ENCODE measurements at regions not wholly inside any gene's neighbourhood (a gene's known extent, or its start where the extent isn't known, plus 50 kb on each side); places are given as distances from the start of the nearest gene placed in this dataset.

DNA sequence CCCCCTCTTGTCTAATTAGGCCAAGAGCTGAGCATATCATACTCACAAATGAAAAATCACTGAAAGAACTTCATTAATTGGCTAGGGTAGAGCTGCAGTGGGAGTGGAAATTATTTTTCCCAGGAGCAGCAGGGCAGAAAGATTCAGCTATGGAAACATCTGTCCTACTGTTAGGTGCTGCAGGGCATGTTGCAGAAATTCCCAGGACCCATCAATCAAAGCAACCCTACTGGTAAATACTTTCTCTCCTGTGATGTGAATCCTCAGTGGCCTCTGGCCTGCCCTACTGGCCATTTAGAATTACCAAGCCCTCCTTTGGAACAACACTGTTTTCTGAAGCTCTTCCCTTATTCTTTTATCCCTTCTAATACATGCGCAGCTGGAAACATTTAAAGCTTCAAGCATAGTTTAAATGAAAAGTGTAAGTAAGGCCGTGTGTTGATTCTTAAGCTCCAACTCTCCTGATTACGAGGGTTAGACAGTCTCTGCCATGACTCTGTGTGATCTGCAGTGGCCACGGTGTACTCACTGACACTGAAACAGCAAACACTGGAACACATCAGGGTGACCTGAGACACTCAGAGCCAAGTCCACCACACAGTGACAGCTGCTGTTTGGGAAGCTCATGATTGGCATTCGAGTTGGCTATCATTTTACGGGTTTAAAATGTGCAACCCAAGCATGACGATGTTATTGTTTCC is 62.6 kb upstream of the TMCC3 start:
- CTCF ChIA-PET, result no interaction called here
- Mint-ChIP-seq H3K36me3 (no peaks in the 10 kb centered on the region), H3K4me3 (no peak overlapping the region), H3K9me3 (no peaks in the 10 kb centered on the region), H3K27ac (no peak overlapping the region), H3K27me3 (no peaks in the 10 kb centered on the region), H3K4me1 (ENCODE audit: low read depth) (no peaks in the 10 kb centered on the region)
- POLR2A ChIA-PET, result no interaction called here
- no peak for DNase-seq
- intact Hi-C loops (cut with micrococcal nuclease), result loop anchor here (5.0 kb wide), 1 partner anchor 164 kb away; no protein-coding TSS in a partner anchor

DNA sequence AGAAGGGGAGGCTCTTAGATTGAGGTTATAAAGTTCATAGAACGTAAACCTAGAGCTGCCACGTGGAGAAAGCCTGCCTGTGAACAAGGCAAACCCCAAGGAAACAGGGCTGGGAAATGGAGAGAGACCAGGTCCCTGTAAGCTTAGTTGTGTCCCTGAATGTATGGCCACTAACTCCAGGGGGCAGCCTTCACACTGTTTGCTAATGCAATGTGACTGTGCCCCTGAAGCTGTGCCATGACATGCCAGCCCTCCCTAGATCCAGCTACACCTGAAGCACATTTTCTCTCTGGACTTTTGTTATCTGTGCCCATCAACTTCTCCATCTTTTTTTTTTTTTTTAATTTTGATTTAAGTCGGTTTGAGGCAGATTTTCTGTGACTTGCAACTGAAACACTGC is 60.6 kb upstream of the TMCC3 start:
- ChIA-PET CTCF (interaction anchor here (0.6 to 1.2 kb wide), 7 partner anchors 9 to 363 kb away, joined by 3 to 5 read pairs (median 3); no protein-coding TSS in a partner anchor), POLR2A (no interaction called here)
- Mint-ChIP-seq H3K36me3 (no peaks in the 10 kb centered on the region), H3K27ac (no peak overlapping the region), H3K4me1 (ENCODE audit: low read depth) (peaks cover 4% of the 10 kb centered on the region), H3K27me3 (no peaks in the 10 kb centered on the region), H3K4me3 (no peak overlapping the region), H3K9me3 (no peaks in the 10 kb centered on the region)
- intact Hi-C loops (cut with micrococcal nuclease), result loop anchor here (5.0 kb wide), 1 partner anchor 166 kb away; no protein-coding TSS in a partner anchor
- DNase-seq, result peak; percentile 32

DNA sequence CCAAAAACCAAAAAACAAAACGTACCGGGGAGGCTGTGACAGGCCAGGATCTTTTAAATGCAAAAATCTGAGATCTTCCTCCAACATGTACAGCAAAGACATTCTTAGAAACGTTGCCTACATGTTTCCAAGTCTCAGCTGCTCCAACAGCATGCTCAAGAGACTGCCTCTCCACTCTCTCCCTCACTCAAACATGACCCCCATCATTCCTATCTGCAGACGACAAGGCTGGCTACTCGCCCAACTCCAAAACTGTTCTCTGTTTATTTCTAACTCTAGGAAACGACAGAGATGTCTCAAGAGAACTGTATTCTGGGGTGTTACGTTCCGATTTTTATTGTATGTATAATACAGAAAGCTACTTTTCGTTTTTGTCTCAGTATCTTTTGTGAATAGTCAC is 57.5 kb upstream of the TMCC3 start:
- H3K27ac Mint-ChIP-seq, result no peak overlapping the region
- no peaks in the 10 kb centered on the region for H3K9me3 Mint-ChIP-seq
- H3K36me3 Mint-ChIP-seq, result no peaks in the 10 kb centered on the region
- no peak overlapping the region for H3K4me3 Mint-ChIP-seq
- CTCF ChIA-PET, result no interaction called here
- intact Hi-C loops (cut with micrococcal nuclease), result no loop called here
- POLR2A ChIA-PET, result no interaction called here
- no peak for DNase-seq
- no peaks in the 10 kb centered on the region for H3K27me3 Mint-ChIP-seq
- H3K4me1 Mint-ChIP-seq (ENCODE audit: low read depth), result peaks cover 4% of the 10 kb centered on the region

- Mint-ChIP-seq H3K27ac (no peak overlapping the region), H3K4me1 (ENCODE audit: low read depth) (peaks cover 4% of the 10 kb centered on the region), H3K27me3 (peaks cover 2% of the 10 kb centered on the region), H3K36me3 (no peaks in the 10 kb centered on the region), H3K4me3 (no peak overlapping the region), H3K9me3 (no peaks in the 10 kb centered on the region)
- no peak for DNase-seq
- ChIA-PET POLR2A (no interaction called here), CTCF (interaction anchor here (1.7 kb wide), 1 partner anchor 573 kb away, joined by 4 read pairs; no protein-coding TSS in a partner anchor)
- intact Hi-C loops (cut with micrococcal nuclease), result no loop called here
These were observed 56.7 kb upstream of the TMCC3 start for GRCh38 chr12:94707036-94707435.

DNA sequence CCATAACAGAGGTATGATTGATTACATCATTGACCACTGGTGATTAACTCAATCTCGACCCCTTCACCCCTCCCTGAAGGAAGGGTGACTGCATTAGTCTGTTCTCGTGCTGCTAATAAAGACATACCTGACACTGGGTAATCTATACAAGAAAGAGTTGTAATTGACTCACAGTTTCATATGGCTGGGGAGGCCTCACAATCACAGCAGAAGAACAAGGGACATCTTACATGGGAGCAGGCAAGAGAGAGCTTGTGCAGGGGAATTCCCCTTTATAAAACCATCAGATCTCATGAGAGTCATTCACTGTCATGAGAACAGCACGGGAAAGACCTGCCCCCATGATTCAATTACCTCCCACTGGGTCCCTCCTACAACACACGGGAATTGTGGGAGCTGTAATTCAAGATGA is 55.9 kb upstream of the TMCC3 start:
- DNase-seq, result peak; percentile 27
- Mint-ChIP-seq H3K9me3 (no peaks in the 10 kb centered on the region), H3K36me3 (no peaks in the 10 kb centered on the region), H3K27ac (no peak overlapping the region), H3K4me3 (no peak overlapping the region), H3K27me3 (peaks cover 2% of the 10 kb centered on the region), H3K4me1 (ENCODE audit: low read depth) (peaks cover 4% of the 10 kb centered on the region)
- ChIA-PET POLR2A (no interaction called here), CTCF (interaction anchor here (1.7 kb wide), 1 partner anchor 572 kb away, joined by 4 read pairs; no protein-coding TSS in a partner anchor)
- intact Hi-C loops (cut with micrococcal nuclease), result loop anchor here (1.0 kb wide), 1 partner anchor 85 kb away; no protein-coding TSS in a partner anchor

GRCh38 chr12:94705676-94706075 is 55.3 kb upstream of the TMCC3 start:
- no peak overlapping the region for H3K27ac Mint-ChIP-seq

GRCh38 chr12:94704452-94705306 is 54.3 kb upstream of the TMCC3 start:
- ChIA-PET CTCF (no interaction called here), POLR2A (no interaction called here)
- Mint-ChIP-seq H3K36me3 (no peaks in the 10 kb centered on the region), H3K4me3 (no peak overlapping the region), H3K9me3 (no peaks in the 10 kb centered on the region), H3K27ac (no peak overlapping the region), H3K27me3 (peaks cover 3% of the 10 kb centered on the region), H3K4me1 (ENCODE audit: low read depth) (peaks cover 4% of the 10 kb centered on the region)
- intact Hi-C loops (cut with micrococcal nuclease), result no loop called here
- no peak for DNase-seq

More at GRCh38 chr12:94705676-94706075, 55.3 kb upstream of the TMCC3 start:
- Mint-ChIP-seq H3K4me1 (ENCODE audit: low read depth) (peaks cover 4% of the 10 kb centered on the region), H3K36me3 (no peaks in the 10 kb centered on the region), H3K4me3 (no peak overlapping the region), H3K27me3 (peaks cover 2% of the 10 kb centered on the region), H3K9me3 (no peaks in the 10 kb centered on the region)
- intact Hi-C loops (cut with micrococcal nuclease), result loop anchor here (1.0 kb wide), 1 partner anchor 84 kb away; no protein-coding TSS in a partner anchor
- DNase-seq, result no peak
- ChIA-PET POLR2A (no interaction called here), CTCF (interaction anchor here (1.7 kb wide), 1 partner anchor 571 kb away, joined by 4 read pairs; no protein-coding TSS in a partner anchor)

DNA sequence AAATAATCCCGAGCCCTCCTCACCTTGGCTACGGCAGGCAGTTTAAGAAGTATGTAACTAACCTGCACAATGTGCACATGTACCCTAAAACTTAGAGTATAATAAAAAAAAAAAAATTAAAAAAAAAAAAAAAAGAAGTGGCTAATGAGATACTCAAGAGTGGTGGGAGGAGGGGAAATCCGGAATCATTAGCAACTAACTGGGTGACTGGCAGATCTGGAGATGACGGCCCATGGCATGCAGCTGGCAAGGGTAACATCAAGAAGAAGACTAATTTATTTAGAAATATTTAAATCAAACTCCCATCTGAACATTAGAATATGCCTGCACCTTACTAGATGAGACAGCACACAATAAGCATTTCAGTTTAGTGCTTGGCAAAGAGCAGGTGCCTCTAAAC is 52.3 kb upstream of the TMCC3 start:
- peaks cover 4% of the 10 kb centered on the region for H3K4me1 Mint-ChIP-seq (ENCODE audit: low read depth)
- no peak for DNase-seq
- H3K4me3 Mint-ChIP-seq, result no peak overlapping the region
- H3K27me3 Mint-ChIP-seq, result peaks cover 3% of the 10 kb centered on the region
- no peak overlapping the region for H3K27ac Mint-ChIP-seq
- ChIA-PET CTCF (no interaction called here), POLR2A (no interaction called here)
- H3K36me3 Mint-ChIP-seq, result no peaks in the 10 kb centered on the region
- intact Hi-C loops (cut with micrococcal nuclease), result no loop called here
- no peaks in the 10 kb centered on the region for H3K9me3 Mint-ChIP-seq

DNA sequence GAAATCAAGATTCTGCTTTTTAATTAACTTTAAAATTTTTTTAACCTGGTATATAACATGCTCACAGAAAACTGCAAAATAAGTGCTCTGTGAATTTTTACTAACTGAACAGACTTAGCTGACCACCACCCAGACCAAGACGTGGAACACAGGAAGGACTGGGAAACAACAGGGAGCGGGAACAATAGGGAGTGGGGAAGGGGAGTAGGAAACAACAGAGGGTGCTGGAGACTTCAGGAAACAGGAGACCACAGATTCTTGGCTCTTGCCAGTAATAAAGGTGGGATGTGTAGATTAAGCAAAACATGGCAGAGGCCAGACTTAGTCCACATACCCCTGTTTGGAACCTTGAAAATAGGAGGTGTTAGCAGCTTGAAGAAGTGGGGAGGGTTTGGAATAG is 51.4 kb upstream of the TMCC3 start:
- peaks cover 3% of the 10 kb centered on the region for H3K27me3 Mint-ChIP-seq
- no peaks in the 10 kb centered on the region for H3K9me3 Mint-ChIP-seq
- H3K4me3 Mint-ChIP-seq, result no peak overlapping the region
- ChIA-PET CTCF (no interaction called here), POLR2A (no interaction called here)
- no peak for DNase-seq
- H3K4me1 Mint-ChIP-seq (ENCODE audit: low read depth), result peaks cover 4% of the 10 kb centered on the region
- H3K27ac Mint-ChIP-seq, result no peak overlapping the region
- intact Hi-C loops (cut with micrococcal nuclease), result no loop called here
- no peaks in the 10 kb centered on the region for H3K36me3 Mint-ChIP-seq

GRCh38 chr12:94700662-94701061 is 50.3 kb upstream of the TMCC3 start:
- Mint-ChIP-seq H3K27me3 (peaks cover 3% of the 10 kb centered on the region), H3K4me1 (ENCODE audit: low read depth) (no peaks in the 10 kb centered on the region), H3K36me3 (no peaks in the 10 kb centered on the region), H3K4me3 (no peak overlapping the region), H3K27ac (no peak overlapping the region), H3K9me3 (no peaks in the 10 kb centered on the region)
- no peak for DNase-seq
- intact Hi-C loops (cut with micrococcal nuclease), result no loop called here
- ChIA-PET CTCF (no interaction called here), POLR2A (no interaction called here)

Data from activated CD4-positive, alpha-beta memory T cell treated with anti-CD3 and anti-CD28 coated beads for 36 hours (primary cell).